Loucy (cell line): ENCODE measurements at regions not wholly inside any gene's neighbourhood (a gene's known extent, or its start where the extent isn't known, plus 50 kb on each side); places are given as distances from the start of the nearest gene placed in this dataset.

ENCODE experiments used
- H2AFZ ChIP-seq: fragments of 200-600 bp; sonication (generic); 2 replicates; pipeline ENCODE4 v1.6.0; 2016; ENCODE audit warnings: antibody characterized with exemption, mild to moderate bottlenecking, low read length, moderate library complexity
- H3F3A ChIP-seq: fragments of 200-600 bp; 2 replicates; pipeline ENCODE4 v1.6.0; 2016; ENCODE audit warnings: antibody characterized with exemption, low read depth, mild to moderate bottlenecking
- H3K27me3 ChIP-seq: fragments of 200-600 bp; sonication (generic); 2 replicates; pipeline ENCODE4 v1.6.1; 2014; ENCODE audit warnings: low read length, mild to moderate bottlenecking; ENCODE audit not compliant: insufficient read depth, poor library complexity, severe bottlenecking
- H3K36me3 ChIP-seq: fragments of 200-600 bp; sonication (generic); 2 replicates; pipeline ENCODE4 v1.6.1; 2016; ENCODE audit warnings: low read length; ENCODE audit not compliant: insufficient read depth
- H3K4me1 ChIP-seq: fragments of 200-600 bp; sonication (generic); 2 replicates; pipeline ENCODE4 v1.5.1; 2014; ENCODE audit warnings: low read length, mild to moderate bottlenecking; ENCODE audit not compliant: insufficient read depth, poor library complexity, severe bottlenecking
- H3K4me2 ChIP-seq: fragments of 200-600 bp; sonication (generic); 2 replicates; pipeline ENCODE4 v1.6.0; 2014; ENCODE audit warnings: antibody characterized with exemption, low read length, low read depth, mild to moderate bottlenecking; ENCODE audit not compliant: poor library complexity, severe bottlenecking
- H3K4me3 ChIP-seq: fragments of 200-600 bp; sonication (generic); 2 replicates; pipeline ENCODE4 v1.5.1; 2014; ENCODE audit warnings: low read length, mild to moderate bottlenecking, mixed read lengths; ENCODE audit not compliant: poor library complexity, severe bottlenecking
- H3K79me2 ChIP-seq: fragments of 200-600 bp; sonication (generic); 2 replicates; pipeline ENCODE4 v1.6.1; 2014; ENCODE audit warnings: low read length; ENCODE audit not compliant: insufficient read depth
- H3K9ac ChIP-seq: fragments of 200-600 bp; sonication (generic); 2 replicates; pipeline ENCODE4 v1.6.0; 2014; ENCODE audit warnings: mild to moderate bottlenecking, low read depth, low read length, moderate library complexity; ENCODE audit not compliant: poor library complexity, severe bottlenecking
- H3K9me2 ChIP-seq: fragments of 200-600 bp; sonication (generic); replicated peaks from 2 replicates; pipeline ENCODE4 v1.6.1; 2016; ENCODE audit warnings: low read depth, low read length, mixed read lengths
- H3K9me3 ChIP-seq: fragments of 200-600 bp; sonication (generic); 2 replicates; pipeline ENCODE4 v1.6.1; 2014; ENCODE audit warnings: mild to moderate bottlenecking, antibody characterized with exemption, low read length, low read depth; ENCODE audit not compliant: insufficient read depth
- H4K20me1 ChIP-seq: fragments of 200-600 bp; sonication (generic); 2 replicates; pipeline ENCODE4 v1.6.0; 2014; ENCODE audit warnings: antibody characterized with exemption, low read length, mild to moderate bottlenecking; ENCODE audit not compliant: insufficient read depth, poor library complexity, severe bottlenecking
- CTCF ChIP-seq: fragments of 200-600 bp; sonication (generic); conservative IDR thresholded peaks from 2 replicates; pipeline ENCODE4 v1.5.1; 2014; ENCODE audit warnings: mild to moderate bottlenecking, antibody characterized with exemption, low read length
- EZH2phosphoT487 ChIP-seq: fragments of 200-600 bp; IDR thresholded peaks from 2 replicates; pipeline ENCODE4 v1.6.1; 2018; ENCODE audit warnings: antibody characterized with exemption, mild to moderate bottlenecking, moderate library complexity, borderline replicate concordance

- H2AFZ ChIP-seq: no peak overlapping the region
- no peaks in the 10 kb centered on the region for H3K9me2 ChIP-seq
- H3K36me3 ChIP-seq: no peaks in the 10 kb centered on the region
- H3K79me2 ChIP-seq: no peaks in the 10 kb centered on the region
- no peaks in the 10 kb centered on the region for H3K27me3 ChIP-seq
- H4K20me1 ChIP-seq: no peaks in the 10 kb centered on the region
- H3K4me3 ChIP-seq: no peak overlapping the region
- H3K9ac ChIP-seq: no peak overlapping the region
- H3K4me2 ChIP-seq: no peak overlapping the region
- H3K4me1 ChIP-seq: no peaks in the 10 kb centered on the region
- H3F3A ChIP-seq: no peaks in the 10 kb centered on the region
- no peaks in the 10 kb centered on the region for H3K9me3 ChIP-seq
- no peak for TF ChIP-seq CTCF
- TF ChIP-seq EZH2phosphoT487: no peak
Observed at GRCh38 chr21:20163167-20163566, 835.0 kb upstream of the NCAM2 start.

- Histone ChIP-seq H4K20me1 (no peaks in the 10 kb centered on the region), H3K9ac (no peak overlapping the region), H3K4me2 (no peak overlapping the region), H3K79me2 (no peaks in the 10 kb centered on the region), H3K9me2 (no peaks in the 10 kb centered on the region), H3K4me1 (no peaks in the 10 kb centered on the region), H3K4me3 (no peak overlapping the region), H3K36me3 (no peaks in the 10 kb centered on the region), H2AFZ (no peak overlapping the region), H3K27me3 (no peaks in the 10 kb centered on the region), H3K9me3 (no peaks in the 10 kb centered on the region), H3F3A (no peaks in the 10 kb centered on the region)
- no peak for TF ChIP-seq EZH2phosphoT487
- TF ChIP-seq CTCF: no peak
Observed at GRCh38 chr21:20167059-20167458, 831.1 kb upstream of the NCAM2 start.

GRCh38 chr21:20169812-20170576 lies 828.2 kb upstream of the NCAM2 start:
- no peaks in the 10 kb centered on the region for H3K9me2 ChIP-seq
- H3K27me3 ChIP-seq: no peaks in the 10 kb centered on the region
- H2AFZ ChIP-seq: no peak overlapping the region
- no peaks in the 10 kb centered on the region for H3K4me1 ChIP-seq
- no peak for TF ChIP-seq EZH2phosphoT487
- TF ChIP-seq CTCF: no peak
- no peaks in the 10 kb centered on the region for H3F3A ChIP-seq
- no peak overlapping the region for H3K4me2 ChIP-seq
- no peaks in the 10 kb centered on the region for H4K20me1 ChIP-seq
- H3K9ac ChIP-seq: no peak overlapping the region
- H3K4me3 ChIP-seq: no peak overlapping the region
- H3K79me2 ChIP-seq: no peaks in the 10 kb centered on the region
- H3K9me3 ChIP-seq: no peaks in the 10 kb centered on the region
- H3K36me3 ChIP-seq: no peaks in the 10 kb centered on the region
